Stimulated activated memory B cell treated with anti-CD40 and anti-IgM and Interleukin-4, amounts not matched to agents 10 μg/mL and 1 μg/mL and 100 μg/mL, for 72 hours (primary cell): ENCODE measurements at regions not wholly inside any gene's neighbourhood (a gene's known extent, or its start where the extent isn't known, plus 50 kb on each side); places are given as distances from the start of the nearest gene placed in this dataset.
A peak's percentile ranks its signal among the peaks of the same experiment; 100 is the strongest.

Source experiments
- ATAC-seq: fragments of 150-1000 bp; cut with Tn5 transposase; 2 replicates; pipeline ENCODE4 v1.10.0; 2021
- H3K27ac Mint-ChIP-seq: one replicate; pipeline ENCODE4 v1.8.0; 2022; ENCODE audit warnings: mild to moderate bottlenecking, mixed read lengths
- H3K27me3 Mint-ChIP-seq: one replicate; pipeline ENCODE4 v1.8.0; 2022; ENCODE audit warnings: mixed read lengths
- H3K36me3 Mint-ChIP-seq: one replicate; pipeline ENCODE4 v1.8.0; 2022; ENCODE audit warnings: mixed read lengths
- H3K4me1 Mint-ChIP-seq: one replicate; pipeline ENCODE4 v1.8.0; 2022; ENCODE audit warnings: mixed read lengths
- H3K4me3 Mint-ChIP-seq: one replicate; pipeline ENCODE4 v1.8.0; 2022; ENCODE audit warnings: mild to moderate bottlenecking, moderate library complexity, mixed read lengths
- H3K9me3 Mint-ChIP-seq: one replicate; pipeline ENCODE4 v1.8.0; 2022; ENCODE audit warnings: mixed read lengths

- ATAC-seq = no peak
- Mint-ChIP-seq H3K27me3 (peaks cover 8% of the 10 kb centered on the region), H3K9me3 (no peaks in the 10 kb centered on the region), H3K27ac (no peak overlapping the region), H3K4me1 (no peaks in the 10 kb centered on the region), H3K4me3 (no peak overlapping the region), H3K36me3 (no peaks in the 10 kb centered on the region)
These were observed 89.0 kb upstream of the MBOAT1 start for GRCh38 chr6:20301256-20301655.

- Mint-ChIP-seq H3K4me3 (no peak overlapping the region), H3K27me3 (peaks cover 8% of the 10 kb centered on the region), H3K9me3 (no peaks in the 10 kb centered on the region), H3K36me3 (no peaks in the 10 kb centered on the region), H3K27ac (no peak overlapping the region), H3K4me1 (no peaks in the 10 kb centered on the region)
- no peak for ATAC-seq
These were observed 89.9 kb upstream of the MBOAT1 start for GRCh38 chr6:20302168-20302567.

GRCh38 chr6:20302702-20303251, 90.5 kb upstream of the MBOAT1 start:
- ATAC-seq = no peak
- no peak overlapping the region for H3K27ac Mint-ChIP-seq

GRCh38 chr6:20306491-20306890, 94.2 kb upstream of the MBOAT1 start:
- no peak for ATAC-seq
- H3K9me3 Mint-ChIP-seq = peaks cover 3% of the 10 kb centered on the region
- H3K27me3 Mint-ChIP-seq = peaks cover 6% of the 10 kb centered on the region
- H3K4me3 Mint-ChIP-seq = no peak overlapping the region
- no peak overlapping the region for H3K27ac Mint-ChIP-seq
- H3K36me3 Mint-ChIP-seq = no peaks in the 10 kb centered on the region
- no peaks in the 10 kb centered on the region for H3K4me1 Mint-ChIP-seq

More at GRCh38 chr6:20302702-20303251, 90.5 kb upstream of the MBOAT1 start:
- Mint-ChIP-seq H3K4me3 (no peak overlapping the region), H3K4me1 (no peaks in the 10 kb centered on the region), H3K36me3 (no peaks in the 10 kb centered on the region), H3K9me3 (no peaks in the 10 kb centered on the region), H3K27me3 (peaks cover 8% of the 10 kb centered on the region)

- Mint-ChIP-seq H3K4me1 (no peaks in the 10 kb centered on the region), H3K27ac (no peak overlapping the region), H3K4me3 (no peak overlapping the region), H3K36me3 (no peaks in the 10 kb centered on the region), H3K9me3 (peaks cover 3% of the 10 kb centered on the region), H3K27me3 (peaks cover 6% of the 10 kb centered on the region)
- ATAC-seq = no peak
These were observed 92.5 kb upstream of the E2F3 start for GRCh38 chr6:20309186-20309585.

GRCh38 chr6:20310185-20310584, 91.5 kb upstream of the E2F3 start:
- Mint-ChIP-seq H3K4me3 (no peak overlapping the region), H3K9me3 (peaks cover 3% of the 10 kb centered on the region), H3K27ac (no peak overlapping the region), H3K36me3 (no peaks in the 10 kb centered on the region), H3K27me3 (peaks cover 6% of the 10 kb centered on the region), H3K4me1 (no peaks in the 10 kb centered on the region)
- ATAC-seq = no peak

- no peaks in the 10 kb centered on the region for H3K4me1 Mint-ChIP-seq
- no peak overlapping the region for H3K27ac Mint-ChIP-seq
- no peak overlapping the region for H3K4me3 Mint-ChIP-seq
- no peaks in the 10 kb centered on the region for H3K36me3 Mint-ChIP-seq
- H3K9me3 Mint-ChIP-seq = peaks cover 3% of the 10 kb centered on the region
- ATAC-seq = no peak
- peaks cover 6% of the 10 kb centered on the region for H3K27me3 Mint-ChIP-seq
These were observed 89.1 kb upstream of the E2F3 start for GRCh38 chr6:20312606-20313005.

GRCh38 chr6:20313051-20313450, 88.6 kb upstream of the E2F3 start:
- H3K27ac Mint-ChIP-seq = no peak overlapping the region
- H3K36me3 Mint-ChIP-seq = no peaks in the 10 kb centered on the region
- peaks cover 3% of the 10 kb centered on the region for H3K9me3 Mint-ChIP-seq
- no peaks in the 10 kb centered on the region for H3K4me1 Mint-ChIP-seq
- no peak for ATAC-seq
- H3K27me3 Mint-ChIP-seq = peaks cover 6% of the 10 kb centered on the region
- no peak overlapping the region for H3K4me3 Mint-ChIP-seq

GRCh38 chr6:20313960-20314530, 87.6 kb upstream of the E2F3 start:
- peaks cover 4% of the 10 kb centered on the region for H3K36me3 Mint-ChIP-seq

GRCh38 chr6:20314866-20315845, 86.5 kb upstream of the E2F3 start:
- Mint-ChIP-seq H3K4me3 (no peak overlapping the region), H3K9me3 (peaks cover 8% of the 10 kb centered on the region), H3K36me3 (peaks cover 4% of the 10 kb centered on the region), H3K27ac (no peak overlapping the region), H3K4me1 (peaks cover 3% of the 10 kb centered on the region), H3K27me3 (peaks cover 3% of the 10 kb centered on the region)
- ATAC-seq = no peak

More at GRCh38 chr6:20313960-20314530, 87.6 kb upstream of the E2F3 start:
- Mint-ChIP-seq H3K27ac (no peak overlapping the region), H3K4me3 (no peak overlapping the region), H3K9me3 (peaks cover 6% of the 10 kb centered on the region), H3K27me3 (peaks cover 6% of the 10 kb centered on the region), H3K4me1 (no peaks in the 10 kb centered on the region)
- ATAC-seq = no peak

GRCh38 chr6:20317430-20317829, 84.2 kb upstream of the E2F3 start:
- no peak overlapping the region for H3K27ac Mint-ChIP-seq
- H3K36me3 Mint-ChIP-seq = peaks cover 4% of the 10 kb centered on the region
- ATAC-seq = no peak

GRCh38 chr6:20318851-20319387, 82.8 kb upstream of the E2F3 start:
- peaks cover 8% of the 10 kb centered on the region for H3K4me1 Mint-ChIP-seq
- peak overlapping the region; percentile 87 for H3K27ac Mint-ChIP-seq
- no peaks in the 10 kb centered on the region for H3K27me3 Mint-ChIP-seq

More at GRCh38 chr6:20317430-20317829, 84.2 kb upstream of the E2F3 start:
- Mint-ChIP-seq H3K27me3 (no peaks in the 10 kb centered on the region), H3K4me1 (peaks cover 8% of the 10 kb centered on the region), H3K4me3 (no peak overlapping the region), H3K9me3 (peaks cover 8% of the 10 kb centered on the region)

GRCh38 chr6:20319520-20320357, 81.9 kb upstream of the E2F3 start:
- H3K27me3 Mint-ChIP-seq = no peaks in the 10 kb centered on the region
- peak; percentile 100 for ATAC-seq
- H3K36me3 Mint-ChIP-seq = peaks cover 4% of the 10 kb centered on the region
- H3K4me1 Mint-ChIP-seq = peaks cover 8% of the 10 kb centered on the region
- peak overlapping the region; percentile 87 for H3K27ac Mint-ChIP-seq
- H3K4me3 Mint-ChIP-seq = peak overlapping the region; percentile 72
- peaks cover 8% of the 10 kb centered on the region for H3K9me3 Mint-ChIP-seq

More at GRCh38 chr6:20318851-20319387, 82.8 kb upstream of the E2F3 start:
- no peak for ATAC-seq
- Mint-ChIP-seq H3K9me3 (peaks cover 8% of the 10 kb centered on the region), H3K36me3 (peaks cover 4% of the 10 kb centered on the region), H3K4me3 (peak overlapping the region; percentile 72)

- Mint-ChIP-seq H3K4me1 (no peaks in the 10 kb centered on the region), H3K9me3 (peaks cover 3% of the 10 kb centered on the region), H3K4me3 (no peak overlapping the region), H3K36me3 (no peaks in the 10 kb centered on the region), H3K27ac (no peak overlapping the region), H3K27me3 (no peaks in the 10 kb centered on the region)
- no peak for ATAC-seq
These were observed 75.8 kb upstream of the E2F3 start for GRCh38 chr6:20325641-20326421.
